COLO668 (cell line): ENCODE measurements at regions not wholly inside any gene's neighbourhood (a gene's known extent, or its start where the extent isn't known, plus 50 kb on each side); places are given as distances from the start of the nearest gene placed in this dataset.
"Not testable (repeated sequence)": the region's sequence is repeated elsewhere in the genome, so short reads cannot be mapped to it uniquely, and the experiment has no call there.

Experiments used
- DNase-seq: peaks from one replicate; lab custom pipeline; 2025; ENCODE audit not compliant: unreplicated experiment; lab: John Stamatoyannopoulos, UW

GRCh38 chr1:78292361-78292760, 198.4 kb upstream of the PTGFR start:
- no peak for DNase-seq

- DNase-seq, result no peak
Measured at GRCh38 chr1:78297836-78298235, 192.9 kb upstream of the PTGFR start.

DNA sequence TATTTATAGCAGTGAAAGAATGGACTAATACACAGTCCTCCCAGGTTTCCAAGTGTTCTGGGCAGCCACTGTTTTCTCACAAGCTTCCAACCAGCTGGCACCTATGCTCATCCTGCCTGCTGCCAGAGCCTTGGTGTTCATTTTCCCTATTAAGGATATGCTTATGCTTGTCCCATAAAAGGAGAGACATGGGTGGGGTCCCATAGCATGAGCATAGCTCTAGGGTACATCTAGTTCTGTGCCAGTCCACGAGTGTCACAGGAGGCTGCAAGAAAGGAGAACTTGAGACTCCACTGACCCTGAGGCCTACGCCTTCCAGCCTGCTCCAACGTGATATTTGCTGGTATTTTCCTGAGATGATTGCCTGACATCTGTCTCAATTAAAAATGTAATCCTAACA, 192.4 kb upstream of the PTGFR start:
- no peak for DNase-seq

GRCh38 chr1:78301141-78301540, 189.6 kb upstream of the PTGFR start:
- no peak for DNase-seq

GRCh38 chr1:78303620-78304019, 187.2 kb upstream of the PTGFR start:
- no peak for DNase-seq

DNA sequence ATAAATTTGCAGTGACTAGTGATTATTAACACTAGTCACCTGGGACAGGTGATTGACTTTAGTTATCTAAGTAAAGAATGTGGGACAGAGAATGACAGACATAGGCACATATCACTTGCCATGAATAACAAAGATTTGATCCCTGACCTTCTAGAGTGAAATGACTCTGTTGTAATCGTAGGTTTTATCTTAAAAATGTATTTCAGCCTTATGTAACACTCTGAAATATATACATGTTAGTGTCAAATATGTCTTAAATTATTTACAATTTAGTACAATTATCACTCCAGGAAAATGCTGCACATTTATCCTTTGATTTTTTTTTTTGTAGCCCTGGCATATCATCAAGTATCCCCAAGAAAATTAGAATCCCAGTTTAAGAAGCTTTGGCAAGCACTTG, 186.4 kb upstream of the PTGFR start:
- no peak for DNase-seq

- no peak for DNase-seq
Measured at GRCh38 chr1:78304761-78305160, 186.0 kb upstream of the PTGFR start.

DNA sequence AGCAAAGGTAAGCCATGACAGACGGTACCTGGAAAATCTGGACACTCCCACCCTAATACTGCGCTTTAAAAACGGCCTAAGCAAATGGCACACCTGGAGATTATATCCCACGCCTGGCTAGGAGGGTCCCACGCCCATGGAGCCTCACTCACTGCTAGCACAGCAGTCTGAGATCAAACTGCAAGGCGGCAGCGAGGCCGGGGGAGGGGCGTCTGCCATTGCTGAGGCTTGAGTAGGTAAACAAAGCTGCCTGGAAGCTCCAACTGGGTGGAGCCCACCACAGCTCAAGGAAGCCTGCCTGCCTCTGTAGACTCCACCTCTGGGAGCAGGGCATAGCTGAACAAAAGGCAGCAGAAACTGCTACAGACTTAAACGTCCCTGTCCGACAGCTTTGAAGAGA, 180.5 kb upstream of the PTGFR start:
- not testable (repeated sequence) for DNase-seq

DNA sequence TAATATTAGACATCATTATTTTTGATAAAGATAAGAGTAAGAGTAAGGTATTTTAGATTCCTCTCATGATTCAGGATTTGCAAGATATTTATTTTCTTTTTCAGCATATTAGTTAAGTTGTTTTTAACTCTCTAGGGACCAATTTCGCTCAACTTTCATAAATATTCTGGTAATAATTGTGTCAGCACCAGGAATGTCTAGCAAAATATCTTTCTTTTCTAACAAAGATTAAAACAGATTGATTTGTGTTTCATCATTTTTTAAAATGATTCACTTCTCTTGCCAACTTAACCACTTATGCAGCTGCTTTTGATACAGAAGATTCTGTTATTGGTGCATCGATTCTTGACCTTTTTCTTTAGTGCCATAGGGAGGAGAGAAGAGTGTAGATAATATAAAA, 172.8 kb upstream of the PTGFR start:
- no peak for DNase-seq

GRCh38 chr1:78319603-78320002, 171.2 kb upstream of the PTGFR start:
- no peak for DNase-seq

GRCh38 chr1:78322928-78323680, 167.7 kb upstream of the PTGFR start:
- no peak for DNase-seq

- DNase-seq, result no peak
Measured at GRCh38 chr1:78325293-78325692, 165.5 kb upstream of the PTGFR start.

GRCh38 chr1:78329475-78329874, 161.3 kb upstream of the PTGFR start:
- DNase-seq, result no peak

DNA sequence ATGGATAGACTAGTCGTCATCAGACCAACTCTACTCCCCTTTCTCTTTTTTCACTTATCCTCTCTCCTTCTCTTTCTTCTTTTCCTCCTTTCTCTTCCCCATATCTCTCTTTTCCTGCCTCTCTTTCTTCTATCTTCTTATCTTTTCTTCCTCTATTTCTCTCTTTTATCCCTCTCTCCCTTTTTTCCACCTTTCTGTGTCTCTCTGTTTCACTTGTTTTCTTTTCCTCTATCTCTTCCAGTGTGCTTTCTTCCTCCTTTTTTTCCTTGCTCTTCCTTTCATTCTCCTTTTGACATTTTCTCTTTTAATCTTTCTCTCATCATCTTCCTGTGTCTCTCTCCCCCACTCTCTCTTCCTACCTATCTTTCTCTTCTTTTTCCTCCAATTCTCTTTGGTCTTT, 159.0 kb upstream of the PTGFR start:
- no peak for DNase-seq

DNA sequence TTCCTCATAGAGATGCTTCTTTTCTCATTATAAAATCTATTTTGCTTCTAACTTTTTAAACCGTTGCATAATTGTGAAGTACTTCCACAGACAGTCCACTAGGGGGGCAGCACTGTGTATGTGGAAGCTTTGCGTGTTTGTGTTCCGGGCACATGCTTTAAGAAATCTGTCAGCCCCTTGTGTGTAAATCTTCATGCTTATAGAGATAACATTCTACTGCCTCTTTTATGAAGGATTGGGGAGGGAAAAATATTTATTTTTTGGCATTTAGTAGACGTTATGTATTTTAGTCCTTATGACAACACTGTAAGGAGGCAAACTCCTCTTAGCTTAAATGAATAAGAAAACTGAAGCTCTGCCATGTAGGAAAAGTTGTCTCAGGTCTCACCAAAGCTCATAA, 157.3 kb upstream of the PTGFR start:
- no peak for DNase-seq

- no peak for DNase-seq
Measured at GRCh38 chr1:78334114-78334513, 156.7 kb upstream of the PTGFR start.

- no peak for DNase-seq
Measured at GRCh38 chr1:78334952-78335351, 155.8 kb upstream of the PTGFR start.

DNA sequence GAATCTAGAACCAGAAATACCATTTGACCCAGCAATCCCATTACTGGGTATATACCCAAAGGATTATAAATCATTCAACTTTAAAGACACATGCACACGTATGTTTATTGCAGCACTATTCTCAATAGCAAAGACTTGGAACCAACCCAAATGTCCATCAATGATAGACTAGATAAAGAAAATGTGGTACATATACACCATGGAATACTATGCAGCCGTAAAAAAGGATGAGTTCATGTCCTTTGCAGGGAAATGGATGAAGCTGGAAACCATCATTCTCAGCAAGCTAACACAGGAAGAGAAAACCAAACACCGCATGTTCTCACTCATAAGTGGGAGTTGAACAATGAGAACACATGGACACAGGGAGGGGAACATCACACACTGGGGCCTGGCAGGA, 154.0 kb upstream of the PTGFR start:
- DNase-seq, result not testable (repeated sequence)

DNA sequence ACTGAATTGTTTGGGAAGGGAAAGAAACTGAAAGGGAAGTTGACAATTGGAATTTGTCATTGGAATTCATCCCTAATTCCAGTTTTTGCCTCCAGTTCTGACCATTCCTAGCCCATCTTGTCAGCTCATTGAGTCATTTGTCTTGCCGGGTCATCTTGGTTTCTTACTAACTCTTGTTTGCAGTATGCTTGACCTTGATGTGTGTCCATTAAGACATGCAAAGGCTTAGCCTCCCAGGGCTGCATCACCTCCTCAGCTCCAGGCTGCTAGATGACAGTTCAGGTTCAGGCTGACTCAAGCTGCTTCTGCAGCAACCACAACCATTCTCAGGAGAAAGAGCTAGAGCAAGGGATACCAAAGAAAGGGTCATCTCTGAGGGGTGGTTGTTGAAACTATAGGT, 151.3 kb upstream of the PTGFR start:
- no peak for DNase-seq

DNA sequence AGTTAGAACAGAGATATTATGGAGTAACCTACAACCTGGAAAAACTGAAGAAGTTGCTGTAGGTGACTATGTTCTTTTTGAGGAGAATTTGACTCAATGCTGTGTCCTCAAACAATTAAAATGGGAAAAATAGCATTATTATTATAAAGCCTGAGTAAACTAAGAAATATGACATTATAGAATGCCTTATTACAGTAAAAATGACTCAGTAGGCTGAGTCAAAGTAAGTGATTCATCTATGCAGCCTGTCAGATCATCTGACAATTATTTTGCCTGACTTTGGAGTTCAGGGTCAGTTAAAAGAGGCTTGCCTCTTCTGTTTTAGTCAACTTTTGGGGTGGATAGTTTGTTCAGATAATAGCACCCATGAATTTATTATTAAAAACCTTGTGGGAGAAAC, 150.8 kb upstream of the PTGFR start:
- no peak for DNase-seq

DNA sequence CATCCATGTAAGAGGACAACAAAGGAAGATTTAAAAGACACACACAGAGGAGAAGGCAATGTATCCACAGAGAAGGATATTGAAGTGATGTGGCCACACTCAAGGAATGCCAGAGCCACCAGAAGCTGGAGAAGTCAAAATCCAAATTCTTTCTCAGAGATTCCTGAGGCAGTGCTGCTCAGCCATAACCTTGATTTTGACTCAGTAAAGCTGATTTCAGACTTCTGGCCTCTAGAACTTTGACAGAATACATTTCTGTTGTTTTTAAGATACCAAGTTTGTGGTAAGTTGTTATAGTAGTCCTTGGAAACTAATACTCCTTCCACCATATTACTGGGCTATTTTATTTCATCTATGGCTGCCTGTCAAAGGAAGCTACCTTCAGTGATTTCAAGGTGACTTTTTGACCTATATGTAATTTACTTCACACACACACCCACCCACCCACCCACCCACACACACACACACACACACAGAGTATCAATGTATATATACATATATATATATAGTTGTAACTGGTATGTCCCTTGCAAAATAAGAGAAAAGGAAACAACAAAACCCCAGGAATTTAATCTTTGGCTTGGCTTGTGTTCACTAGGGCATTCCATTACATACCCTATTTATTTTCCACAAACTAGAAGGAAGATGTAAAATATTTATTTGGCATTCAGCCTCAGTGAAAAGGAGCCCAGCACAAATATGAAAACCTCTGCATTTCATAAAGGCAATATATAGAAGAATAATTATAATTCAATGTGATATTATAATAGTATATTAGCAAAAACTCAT, 142.1 kb upstream of the PTGFR start:
- no peak for DNase-seq

DNA sequence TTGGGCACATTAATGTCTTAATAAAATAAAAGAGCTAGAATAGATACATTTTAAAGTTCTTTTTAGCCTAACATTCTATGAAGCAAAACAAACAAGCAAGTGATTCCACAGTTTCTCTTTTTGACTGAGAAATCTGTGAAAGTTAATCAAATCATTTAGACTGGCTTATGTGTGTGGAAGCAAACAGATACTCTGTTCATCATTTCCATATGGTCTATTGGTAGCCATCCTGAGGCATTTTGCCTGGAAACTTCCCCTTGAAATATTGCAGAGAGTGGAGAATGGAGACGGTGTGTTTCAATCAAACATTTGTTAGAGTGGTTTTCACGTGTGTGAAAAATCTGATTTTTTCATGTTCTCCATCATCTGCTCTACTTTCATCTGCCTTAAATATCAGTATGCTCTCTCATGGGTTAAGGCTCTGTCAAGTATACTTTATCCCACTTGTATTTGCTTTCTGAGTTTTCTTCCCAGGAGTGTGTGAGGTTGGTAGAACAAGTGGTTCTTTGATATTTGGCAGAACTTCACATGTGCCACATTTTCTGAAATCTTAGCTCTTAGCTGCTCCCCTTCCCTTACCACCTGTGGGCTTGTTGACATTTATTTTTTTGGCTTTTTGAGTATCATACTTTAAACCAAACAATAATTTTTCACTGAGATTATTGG, 139.1 kb upstream of the PTGFR start:
- no peak for DNase-seq
